ENCODE measurements at regions not wholly inside any gene's neighbourhood (a gene's known extent, or its start where the extent isn't known, plus 50 kb on each side); places are given as distances from the start of the nearest gene placed in this dataset.

GRCh38 chr5:165906871-165907270, 2384.6 kb upstream of the WWC1 start:
- Histone ChIP-seq H3K4me1 (ENCODE audit: low read depth) (no peaks in the 10 kb centered on the region), H3K4me3 (no peak overlapping the region), H3K27me3 (no peaks in the 10 kb centered on the region), H3K27ac (no peak overlapping the region), H3K9me3 (ENCODE audit: low read depth) (no peaks in the 10 kb centered on the region), H3K36me3 (no peaks in the 10 kb centered on the region)
- TF ChIP-seq CTCF (IDR thresholded peaks at IDR 0.05; ENCODE audit: low read depth, low read length), result no peak
- no peak for DNase-seq (ENCODE audit: low read depth in 1 of 2, low spot score in 1 of 2)

GRCh38 chr5:165913059-165913458, 2378.4 kb upstream of the WWC1 start:
- no peaks in the 10 kb centered on the region for H3K36me3 ChIP-seq

GRCh38 chr5:165914456-165914855, 2377.0 kb upstream of the WWC1 start:
- Histone ChIP-seq H3K4me3 (no peak overlapping the region), H3K4me1 (ENCODE audit: low read depth) (no peaks in the 10 kb centered on the region), H3K9me3 (ENCODE audit: low read depth) (no peaks in the 10 kb centered on the region), H3K27me3 (no peaks in the 10 kb centered on the region), H3K36me3 (no peaks in the 10 kb centered on the region), H3K27ac (no peak overlapping the region)
- DNase-seq (ENCODE audit: low read depth in 1 of 2, low spot score in 1 of 2), result no peak
- no peak for TF ChIP-seq CTCF (IDR thresholded peaks at IDR 0.05; ENCODE audit: low read depth, low read length)

More at GRCh38 chr5:165913059-165913458, 2378.4 kb upstream of the WWC1 start:
- Histone ChIP-seq H3K4me1 (ENCODE audit: low read depth) (no peaks in the 10 kb centered on the region), H3K27ac (no peak overlapping the region), H3K27me3 (no peaks in the 10 kb centered on the region), H3K4me3 (no peak overlapping the region), H3K9me3 (ENCODE audit: low read depth) (no peaks in the 10 kb centered on the region)
- no peak for DNase-seq (ENCODE audit: low read depth in 1 of 2, low spot score in 1 of 2)
- TF ChIP-seq CTCF (IDR thresholded peaks at IDR 0.05; ENCODE audit: low read depth, low read length), result no peak

- no peaks in the 10 kb centered on the region for H3K9me3 ChIP-seq (ENCODE audit: low read depth)
- H3K4me3 ChIP-seq, result no peak overlapping the region
- no peak for DNase-seq (ENCODE audit: low read depth in 1 of 2, low spot score in 1 of 2)
- H3K4me1 ChIP-seq (ENCODE audit: low read depth), result no peaks in the 10 kb centered on the region
- H3K27me3 ChIP-seq, result no peaks in the 10 kb centered on the region
- H3K27ac ChIP-seq, result no peak overlapping the region
- no peaks in the 10 kb centered on the region for H3K36me3 ChIP-seq
- TF ChIP-seq CTCF (IDR thresholded peaks at IDR 0.05; ENCODE audit: low read depth, low read length), result no peak
These were observed 2372.2 kb upstream of the WWC1 start for GRCh38 chr5:165919196-165919595.

GRCh38 chr5:165920655-165921054, 2370.8 kb upstream of the WWC1 start:
- Histone ChIP-seq H3K4me1 (ENCODE audit: low read depth) (no peaks in the 10 kb centered on the region), H3K27me3 (no peaks in the 10 kb centered on the region), H3K9me3 (ENCODE audit: low read depth) (no peaks in the 10 kb centered on the region), H3K4me3 (no peak overlapping the region), H3K36me3 (no peaks in the 10 kb centered on the region), H3K27ac (no peak overlapping the region)
- DNase-seq (ENCODE audit: low read depth in 1 of 2, low spot score in 1 of 2), result no peak
- TF ChIP-seq CTCF (IDR thresholded peaks at IDR 0.05; ENCODE audit: low read depth, low read length), result no peak

- Histone ChIP-seq H3K27ac (no peak overlapping the region), H3K27me3 (no peaks in the 10 kb centered on the region), H3K9me3 (ENCODE audit: low read depth) (no peaks in the 10 kb centered on the region), H3K36me3 (no peaks in the 10 kb centered on the region), H3K4me1 (ENCODE audit: low read depth) (no peaks in the 10 kb centered on the region), H3K4me3 (no peak overlapping the region)
- TF ChIP-seq CTCF (IDR thresholded peaks at IDR 0.05; ENCODE audit: low read depth, low read length), result no peak
- no peak for DNase-seq (ENCODE audit: low read depth in 1 of 2, low spot score in 1 of 2)
These were observed 2362.5 kb upstream of the WWC1 start for GRCh38 chr5:165928971-165929370.

Measured in cardiac muscle cell (in vitro differentiated cells and primary cell).